Neural cell (in vitro differentiated cells): ENCODE measurements at regions not wholly inside any gene's neighbourhood (a gene's known extent, or its start where the extent isn't known, plus 50 kb on each side); places are given as distances from the start of the nearest gene placed in this dataset.

Source experiments
- H2AFZ ChIP-seq: fragments of 200-600, 300-800 bp; sonication (generic), shearing (Covaris generic); 2 replicates; pipeline ENCODE4 v1.6.0; 2014; ENCODE audit warnings: low read depth, mild to moderate bottlenecking, antibody characterized with exemption, low read length, moderate library complexity
- H3F3A ChIP-seq: fragments of 200-600 bp; shearing (Covaris generic); 2 replicates; pipeline ENCODE4 v1.6.1; 2016; ENCODE audit warnings: mild to moderate bottlenecking, moderate library complexity, mixed read lengths, antibody characterized with exemption, low read length; ENCODE audit not compliant: insufficient read depth, poor library complexity, severe bottlenecking
- H3K27ac ChIP-seq: fragments of 200-600, 300-800 bp; sonication (generic), shearing (Covaris generic); 2 replicates; pipeline ENCODE4 v1.5.1; 2014; ENCODE audit warnings: mild to moderate bottlenecking, low read length, moderate library complexity
- H3K27me3 ChIP-seq: fragments of 300-800, 200-600 bp; sonication (generic), shearing (Covaris generic); 2 replicates; pipeline ENCODE4 v1.6.0; 2014; ENCODE audit warnings: mild to moderate bottlenecking, low read depth, low read length, moderate library complexity; ENCODE audit not compliant: insufficient read depth
- H3K36me3 ChIP-seq: fragments of 300-800, 200-600 bp; sonication (generic), shearing (Covaris generic); 2 replicates; pipeline ENCODE4 v1.5.1; 2014; ENCODE audit warnings: mild to moderate bottlenecking, antibody characterized with exemption, low read length, moderate library complexity; ENCODE audit not compliant: insufficient read depth
- H3K4me2 ChIP-seq: fragments of 300-800, 200-600 bp; sonication (generic), shearing (Covaris generic); 2 replicates; pipeline ENCODE4 v1.6.0; 2014; ENCODE audit warnings: mild to moderate bottlenecking, low read length
- H3K4me3 ChIP-seq: fragments of 300-800, 200-600 bp; sonication (generic), shearing (Covaris generic); 2 replicates; pipeline ENCODE4 v1.5.1; 2014; ENCODE audit warnings: mild to moderate bottlenecking, low read length, moderate library complexity
- H3K79me2 ChIP-seq: fragments of 200-600 bp; shearing (Covaris generic); replicated peaks from 2 replicates; pipeline ENCODE4 v1.6.0; 2014; ENCODE audit warnings: mild to moderate bottlenecking, low read length, moderate library complexity; ENCODE audit not compliant: insufficient read depth
- H3K9ac ChIP-seq: fragments of 300-800, 200-600 bp; sonication (generic), shearing (Covaris generic); 2 replicates; pipeline ENCODE4 v1.6.1; 2016; ENCODE audit warnings: mild to moderate bottlenecking, low read length, mixed read lengths
- H3K9me2 ChIP-seq: fragments of 200-600 bp; shearing (Covaris generic); 2 replicates; pipeline ENCODE4 v1.6.1; 2016; ENCODE audit warnings: mild to moderate bottlenecking, low read length, mixed read lengths; ENCODE audit not compliant: insufficient read depth
- H3K9me3 ChIP-seq: fragments of 200-600, 300-800 bp; sonication (generic), shearing (Covaris generic); 2 replicates; pipeline ENCODE4 v1.6.1; 2016; ENCODE audit warnings: mild to moderate bottlenecking, mixed run types, low read length, moderate library complexity, mixed read lengths
- H4K20me1 ChIP-seq: fragments of 200-600 bp; shearing (Covaris generic); 2 replicates; pipeline ENCODE4 v1.6.1; 2016; ENCODE audit warnings: mild to moderate bottlenecking, mixed run types; ENCODE audit not compliant: insufficient read depth
- EP300 ChIP-seq: fragments of 450-650 bp; conservative IDR thresholded peaks from 2 replicates; pipeline ENCODE4 v1.6.1; 2014; ENCODE audit warnings: antibody characterized with exemption, mild to moderate bottlenecking, moderate library complexity; ENCODE audit not compliant: poor library complexity, severe bottlenecking
- EZH2 ChIP-seq: fragments of 200-600, 300-800 bp; shearing (Covaris generic), sonication (generic); IDR thresholded peaks from 2 replicates; pipeline ENCODE4 v1.6.1; 2014; ENCODE audit warnings: antibody characterized with exemption, low read length, borderline replicate concordance, mild to moderate bottlenecking; ENCODE audit not compliant: insufficient read depth, poor library complexity, severe bottlenecking
- MXI1 ChIP-seq: fragments of 450-650 bp; conservative IDR thresholded peaks from 2 replicates; pipeline ENCODE4 v1.6.1; 2014; ENCODE audit warnings: antibody characterized with exemption, mild to moderate bottlenecking; ENCODE audit not compliant: poor library complexity, severe bottlenecking
- POLR2AphosphoS5 ChIP-seq: IDR thresholded peaks from 2 replicates; pipeline ENCODE4 v1.6.1; 2012
- RAD21 ChIP-seq: fragments of 450-650 bp; conservative IDR thresholded peaks from 2 replicates; pipeline ENCODE4 v1.6.1; 2014; ENCODE audit warnings: antibody characterized with exemption, mild to moderate bottlenecking, moderate library complexity
- REST ChIP-seq: IDR thresholded peaks from 2 replicates; pipeline ENCODE4 v1.6.1; 2012; ENCODE audit warnings: borderline replicate concordance
- SMC3 ChIP-seq: fragments of 450-650 bp; conservative IDR thresholded peaks from 2 replicates; pipeline ENCODE4 v1.6.1; 2014; ENCODE audit warnings: antibody characterized with exemption, mild to moderate bottlenecking, moderate library complexity; ENCODE audit not compliant: poor library complexity
- TAF1 ChIP-seq: IDR thresholded peaks from 2 replicates; pipeline ENCODE4 v1.6.1; 2012; ENCODE audit warnings: low read depth
- TF ChIP-seq, protein P1 (sequence below): fragments of 450-650 bp; IDR thresholded peaks from 2 replicates; pipeline ENCODE4 v1.5.1; 2014; ENCODE audit warnings: antibody characterized with exemption, mild to moderate bottlenecking, moderate library complexity; ENCODE audit not compliant: poor library complexity, severe bottlenecking

DNA sequence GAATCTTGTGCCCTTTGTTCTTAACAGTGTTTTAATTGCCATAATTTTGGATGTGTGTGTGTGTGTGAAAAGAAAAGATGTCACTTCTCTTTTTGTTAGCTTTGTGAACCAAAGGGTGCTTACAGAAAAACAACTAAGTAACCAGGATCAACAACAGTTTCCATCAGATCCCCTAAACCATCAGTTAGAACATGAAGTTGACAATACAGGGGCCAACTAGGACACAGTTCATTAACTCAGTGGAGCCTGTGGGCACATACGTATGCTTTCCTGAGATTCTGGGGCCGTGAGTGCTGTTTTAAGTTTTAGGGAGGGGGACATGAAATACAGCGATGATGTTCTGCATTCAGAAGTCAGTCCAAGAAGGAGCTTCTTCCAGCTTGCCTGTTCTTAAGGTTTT is 133.6 kb downstream of the TLR5 start:
- Histone ChIP-seq H3K4me2 (no peak overlapping the region), H3K9ac (no peak overlapping the region), H3K9me2 (no peaks in the 10 kb centered on the region), H3F3A (no peaks in the 10 kb centered on the region), H3K27me3 (no peaks in the 10 kb centered on the region), H3K4me3 (no peak overlapping the region), H3K27ac (no peak overlapping the region), H3K36me3 (no peaks in the 10 kb centered on the region), H3K79me2 (no peaks in the 10 kb centered on the region), H4K20me1 (no peaks in the 10 kb centered on the region), H3K9me3 (no peaks in the 10 kb centered on the region), H2AFZ (no peak overlapping the region)
- TF ChIP-seq SMC3 (no peak), MXI1 (no peak), POLR2AphosphoS5 (no peak), TAF1 (no peak), RAD21 (no peak), EZH2 (no peak), EP300 (no peak), REST (no peak)
- TF ChIP-seq, protein P1, sequence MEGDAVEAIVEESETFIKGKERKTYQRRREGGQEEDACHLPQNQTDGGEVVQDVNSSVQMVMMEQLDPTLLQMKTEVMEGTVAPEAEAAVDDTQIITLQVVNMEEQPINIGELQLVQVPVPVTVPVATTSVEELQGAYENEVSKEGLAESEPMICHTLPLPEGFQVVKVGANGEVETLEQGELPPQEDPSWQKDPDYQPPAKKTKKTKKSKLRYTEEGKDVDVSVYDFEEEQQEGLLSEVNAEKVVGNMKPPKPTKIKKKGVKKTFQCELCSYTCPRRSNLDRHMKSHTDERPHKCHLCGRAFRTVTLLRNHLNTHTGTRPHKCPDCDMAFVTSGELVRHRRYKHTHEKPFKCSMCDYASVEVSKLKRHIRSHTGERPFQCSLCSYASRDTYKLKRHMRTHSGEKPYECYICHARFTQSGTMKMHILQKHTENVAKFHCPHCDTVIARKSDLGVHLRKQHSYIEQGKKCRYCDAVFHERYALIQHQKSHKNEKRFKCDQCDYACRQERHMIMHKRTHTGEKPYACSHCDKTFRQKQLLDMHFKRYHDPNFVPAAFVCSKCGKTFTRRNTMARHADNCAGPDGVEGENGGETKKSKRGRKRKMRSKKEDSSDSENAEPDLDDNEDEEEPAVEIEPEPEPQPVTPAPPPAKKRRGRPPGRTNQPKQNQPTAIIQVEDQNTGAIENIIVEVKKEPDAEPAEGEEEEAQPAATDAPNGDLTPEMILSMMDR, result no peak

DNA sequence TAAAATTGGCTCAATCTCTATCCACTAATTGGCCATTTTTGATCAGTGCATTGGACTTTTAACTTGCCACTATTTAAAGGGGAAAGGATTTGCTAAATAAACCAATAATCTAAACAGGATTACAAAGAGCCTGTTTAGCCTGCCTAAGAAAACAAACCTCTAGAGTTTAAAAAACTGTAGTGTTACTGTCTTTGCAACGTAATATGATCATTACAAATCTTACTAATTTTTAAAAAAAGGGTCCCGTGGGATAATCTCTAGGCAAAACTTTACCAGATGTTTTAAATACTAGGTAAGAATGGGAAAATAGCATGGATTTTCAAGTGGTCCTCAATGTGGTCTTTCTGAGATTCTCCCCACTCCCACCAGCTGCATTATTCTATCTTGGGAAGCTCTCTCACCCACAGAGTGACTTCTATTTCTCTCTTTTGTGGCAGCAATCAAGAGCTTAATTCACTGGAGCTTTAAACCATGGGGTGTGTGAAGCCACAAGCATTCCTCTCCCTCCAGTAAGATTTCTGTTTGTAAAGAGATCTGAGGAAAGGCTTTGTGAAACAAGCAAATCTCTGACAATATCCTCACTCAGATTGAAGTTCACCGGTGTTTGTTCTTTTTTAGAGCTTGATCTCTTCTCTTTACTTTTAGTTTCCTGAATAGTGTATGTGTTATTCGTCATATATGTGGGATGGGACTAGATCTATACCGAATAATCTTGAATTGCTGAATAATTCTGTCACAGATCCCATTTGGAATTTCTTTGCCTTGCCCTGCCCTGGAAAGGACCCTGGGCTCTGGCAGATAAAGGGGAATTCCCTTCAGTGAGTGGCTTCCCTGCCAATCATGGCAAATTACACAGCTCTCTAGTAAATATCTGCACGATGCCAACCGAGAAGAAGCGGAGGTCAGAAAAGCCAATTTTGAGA is 132.2 kb downstream of the TLR5 start:
- Histone ChIP-seq H3F3A (no peaks in the 10 kb centered on the region), H4K20me1 (no peaks in the 10 kb centered on the region), H3K36me3 (no peaks in the 10 kb centered on the region), H3K4me2 (peak overlapping the region; percentile 29), H3K27ac (peak overlapping the region; percentile 29), H3K4me3 (peak overlapping the region; percentile 40), H3K9ac (no peak overlapping the region), H3K9me2 (no peaks in the 10 kb centered on the region), H3K79me2 (no peaks in the 10 kb centered on the region), H3K9me3 (no peaks in the 10 kb centered on the region), H2AFZ (no peak overlapping the region), H3K27me3 (no peaks in the 10 kb centered on the region)
- TF ChIP-seq RAD21 (no peak), EP300 (no peak)
